ENCODE measurements at regions not wholly inside any gene's neighbourhood (a gene's known extent, or its start where the extent isn't known, plus 50 kb on each side); places are given as distances from the start of the nearest gene placed in this dataset.

DNA sequence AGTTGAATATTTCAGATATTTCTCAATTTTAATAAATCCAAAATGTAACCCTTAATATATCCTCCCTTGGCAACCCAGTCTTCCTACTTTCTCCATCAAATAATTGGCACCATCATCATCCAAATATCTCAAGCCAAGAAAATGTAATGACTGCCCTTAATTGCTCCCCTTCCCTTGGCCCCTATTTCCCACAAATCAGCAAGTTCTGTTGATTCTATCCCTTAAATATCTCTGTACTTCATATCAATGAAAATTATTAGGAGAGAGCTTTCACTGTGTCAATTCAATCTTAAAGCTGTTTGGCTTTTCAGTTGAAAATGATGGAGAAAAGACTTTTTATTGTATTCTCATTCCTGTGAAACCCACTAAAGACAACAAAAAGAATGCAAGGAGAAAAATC lies 349.8 kb downstream of the HINT1 start:
- H3K4me3 ChIP-seq: no peak overlapping the region
- peaks cover 6% of the 10 kb centered on the region for H3K27me3 Mint-ChIP-seq (ENCODE audit: insufficient read depth, low read depth, poor library complexity)
- no peaks in the 10 kb centered on the region for H4K20me1 ChIP-seq (replicated peaks; ENCODE audit: insufficient read depth)
- H3K4me1 ChIP-seq (ENCODE audit: insufficient read depth): 0 out of 2 replicates have a peak, but pooled peaks cover 1% of the 10 kb centered on the region
- no peaks in the 10 kb centered on the region for H3K36me3 ChIP-seq (ENCODE audit: insufficient read depth)
- no peak overlapping the region for H3K4me3 Mint-ChIP-seq
- peaks cover 16% of the 10 kb centered on the region for H3K9me3 Mint-ChIP-seq
- H3K4me1 Mint-ChIP-seq: peaks cover 8% of the 10 kb centered on the region
- ATAC-seq (no peak), DNase-seq (ENCODE audit: low spot score) (no peak)
- TF ChIP-seq, protein P1, sequence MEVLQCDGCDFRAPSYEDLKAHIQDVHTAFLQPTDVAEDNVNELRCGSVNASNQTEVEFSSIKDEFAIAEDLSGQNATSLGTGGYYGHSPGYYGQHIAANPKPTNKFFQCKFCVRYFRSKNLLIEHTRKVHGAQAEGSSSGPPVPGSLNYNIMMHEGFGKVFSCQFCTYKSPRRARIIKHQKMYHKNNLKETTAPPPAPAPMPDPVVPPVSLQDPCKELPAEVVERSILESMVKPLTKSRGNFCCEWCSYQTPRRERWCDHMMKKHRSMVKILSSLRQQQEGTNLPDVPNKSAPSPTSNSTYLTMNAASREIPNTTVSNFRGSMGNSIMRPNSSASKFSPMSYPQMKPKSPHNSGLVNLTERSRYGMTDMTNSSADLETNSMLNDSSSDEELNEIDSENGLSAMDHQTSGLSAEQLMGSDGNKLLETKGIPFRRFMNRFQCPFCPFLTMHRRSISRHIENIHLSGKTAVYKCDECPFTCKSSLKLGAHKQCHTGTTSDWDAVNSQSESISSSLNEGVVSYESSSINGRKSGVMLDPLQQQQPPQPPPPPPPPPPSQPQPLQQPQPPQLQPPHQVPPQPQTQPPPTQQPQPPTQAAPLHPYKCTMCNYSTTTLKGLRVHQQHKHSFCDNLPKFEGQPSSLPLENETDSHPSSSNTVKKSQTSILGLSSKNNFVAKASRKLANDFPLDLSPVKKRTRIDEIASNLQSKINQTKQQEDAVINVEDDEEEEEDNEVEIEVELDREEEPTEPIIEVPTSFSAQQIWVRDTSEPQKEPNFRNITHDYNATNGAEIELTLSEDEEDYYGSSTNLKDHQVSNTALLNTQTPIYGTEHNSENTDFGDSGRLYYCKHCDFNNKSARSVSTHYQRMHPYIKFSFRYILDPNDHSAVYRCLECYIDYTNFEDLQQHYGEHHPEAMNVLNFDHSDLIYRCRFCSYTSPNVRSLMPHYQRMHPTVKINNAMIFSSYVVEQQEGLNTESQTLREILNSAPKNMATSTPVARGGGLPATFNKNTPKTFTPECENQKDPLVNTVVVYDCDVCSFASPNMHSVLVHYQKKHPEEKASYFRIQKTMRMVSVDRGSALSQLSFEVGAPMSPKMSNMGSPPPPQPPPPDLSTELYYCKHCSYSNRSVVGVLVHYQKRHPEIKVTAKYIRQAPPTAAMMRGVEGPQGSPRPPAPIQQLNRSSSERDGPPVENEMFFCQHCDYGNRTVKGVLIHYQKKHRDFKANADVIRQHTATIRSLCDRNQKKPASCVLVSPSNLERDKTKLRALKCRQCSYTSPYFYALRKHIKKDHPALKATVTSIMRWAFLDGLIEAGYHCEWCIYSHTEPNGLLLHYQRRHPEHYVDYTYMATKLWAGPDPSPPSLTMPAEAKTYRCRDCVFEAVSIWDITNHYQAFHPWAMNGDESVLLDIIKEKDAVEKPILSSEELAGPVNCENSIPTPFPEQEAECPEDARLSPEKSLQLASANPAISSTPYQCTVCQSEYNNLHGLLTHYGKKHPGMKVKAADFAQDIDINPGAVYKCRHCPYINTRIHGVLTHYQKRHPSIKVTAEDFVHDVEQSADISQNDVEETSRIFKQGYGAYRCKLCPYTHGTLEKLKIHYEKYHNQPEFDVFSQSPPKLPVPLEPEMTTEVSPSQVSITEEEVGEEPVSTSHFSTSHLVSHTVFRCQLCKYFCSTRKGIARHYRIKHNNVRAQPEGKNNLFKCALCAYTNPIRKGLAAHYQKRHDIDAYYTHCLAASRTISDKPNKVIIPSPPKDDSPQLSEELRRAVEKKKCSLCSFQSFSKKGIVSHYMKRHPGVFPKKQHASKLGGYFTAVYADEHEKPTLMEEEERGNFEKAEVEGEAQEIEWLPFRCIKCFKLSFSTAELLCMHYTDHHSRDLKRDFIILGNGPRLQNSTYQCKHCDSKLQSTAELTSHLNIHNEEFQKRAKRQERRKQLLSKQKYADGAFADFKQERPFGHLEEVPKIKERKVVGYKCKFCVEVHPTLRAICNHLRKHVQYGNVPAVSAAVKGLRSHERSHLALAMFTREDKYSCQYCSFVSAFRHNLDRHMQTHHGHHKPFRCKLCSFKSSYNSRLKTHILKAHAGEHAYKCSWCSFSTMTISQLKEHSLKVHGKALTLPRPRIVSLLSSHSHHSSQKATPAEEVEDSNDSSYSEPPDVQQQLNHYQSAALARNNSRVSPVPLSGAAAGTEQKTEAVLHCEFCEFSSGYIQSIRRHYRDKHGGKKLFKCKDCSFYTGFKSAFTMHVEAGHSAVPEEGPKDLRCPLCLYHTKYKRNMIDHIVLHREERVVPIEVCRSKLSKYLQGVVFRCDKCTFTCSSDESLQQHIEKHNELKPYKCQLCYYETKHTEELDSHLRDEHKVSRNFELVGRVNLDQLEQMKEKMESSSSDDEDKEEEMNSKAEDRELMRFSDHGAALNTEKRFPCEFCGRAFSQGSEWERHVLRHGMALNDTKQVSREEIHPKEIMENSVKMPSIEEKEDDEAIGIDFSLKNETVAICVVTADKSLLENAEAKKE (CRISPR knock-in tag; IDR thresholded peaks at IDR 0.05): no peak
- TF ChIP-seq CREB1 (CRISPR knock-in tag; IDR thresholded peaks at IDR 0.05; ENCODE audit: low read depth) (no peak), STAT1 (IDR thresholded peaks at IDR 0.05; ENCODE audit: unreplicated experiment) (no peak), POLR2AphosphoS5 (IDR thresholded peaks at IDR 0.05; ENCODE audit: low read depth) (no peak), EZH2 (IDR thresholded peaks at IDR 0.05; ENCODE audit: low read depth, unreplicated experiment) (no peak), EZH2phosphoT487 (IDR thresholded peaks at IDR 0.05; ENCODE audit: unreplicated experiment) (no peak), NANOG (IDR thresholded peaks at IDR 0.05; ENCODE audit: borderline replicate concordance) (no peak), JUNB (IDR thresholded peaks at IDR 0.05; ENCODE audit: unreplicated experiment) (no peak), ZNF114 (CRISPR knock-in tag; IDR thresholded peaks at IDR 0.05) (no peak), ZNF331 (CRISPR knock-in tag; IDR thresholded peaks at IDR 0.05; ENCODE audit: low read depth) (no peak)
- TF ChIP-seq, protein P2, sequence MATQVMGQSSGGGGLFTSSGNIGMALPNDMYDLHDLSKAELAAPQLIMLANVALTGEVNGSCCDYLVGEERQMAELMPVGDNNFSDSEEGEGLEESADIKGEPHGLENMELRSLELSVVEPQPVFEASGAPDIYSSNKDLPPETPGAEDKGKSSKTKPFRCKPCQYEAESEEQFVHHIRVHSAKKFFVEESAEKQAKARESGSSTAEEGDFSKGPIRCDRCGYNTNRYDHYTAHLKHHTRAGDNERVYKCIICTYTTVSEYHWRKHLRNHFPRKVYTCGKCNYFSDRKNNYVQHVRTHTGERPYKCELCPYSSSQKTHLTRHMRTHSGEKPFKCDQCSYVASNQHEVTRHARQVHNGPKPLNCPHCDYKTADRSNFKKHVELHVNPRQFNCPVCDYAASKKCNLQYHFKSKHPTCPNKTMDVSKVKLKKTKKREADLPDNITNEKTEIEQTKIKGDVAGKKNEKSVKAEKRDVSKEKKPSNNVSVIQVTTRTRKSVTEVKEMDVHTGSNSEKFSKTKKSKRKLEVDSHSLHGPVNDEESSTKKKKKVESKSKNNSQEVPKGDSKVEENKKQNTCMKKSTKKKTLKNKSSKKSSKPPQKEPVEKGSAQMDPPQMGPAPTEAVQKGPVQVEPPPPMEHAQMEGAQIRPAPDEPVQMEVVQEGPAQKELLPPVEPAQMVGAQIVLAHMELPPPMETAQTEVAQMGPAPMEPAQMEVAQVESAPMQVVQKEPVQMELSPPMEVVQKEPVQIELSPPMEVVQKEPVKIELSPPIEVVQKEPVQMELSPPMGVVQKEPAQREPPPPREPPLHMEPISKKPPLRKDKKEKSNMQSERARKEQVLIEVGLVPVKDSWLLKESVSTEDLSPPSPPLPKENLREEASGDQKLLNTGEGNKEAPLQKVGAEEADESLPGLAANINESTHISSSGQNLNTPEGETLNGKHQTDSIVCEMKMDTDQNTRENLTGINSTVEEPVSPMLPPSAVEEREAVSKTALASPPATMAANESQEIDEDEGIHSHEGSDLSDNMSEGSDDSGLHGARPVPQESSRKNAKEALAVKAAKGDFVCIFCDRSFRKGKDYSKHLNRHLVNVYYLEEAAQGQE (IDR thresholded peaks at IDR 0.05; ENCODE audit: unreplicated experiment): no peak
- TF ChIP-seq, protein P3, sequence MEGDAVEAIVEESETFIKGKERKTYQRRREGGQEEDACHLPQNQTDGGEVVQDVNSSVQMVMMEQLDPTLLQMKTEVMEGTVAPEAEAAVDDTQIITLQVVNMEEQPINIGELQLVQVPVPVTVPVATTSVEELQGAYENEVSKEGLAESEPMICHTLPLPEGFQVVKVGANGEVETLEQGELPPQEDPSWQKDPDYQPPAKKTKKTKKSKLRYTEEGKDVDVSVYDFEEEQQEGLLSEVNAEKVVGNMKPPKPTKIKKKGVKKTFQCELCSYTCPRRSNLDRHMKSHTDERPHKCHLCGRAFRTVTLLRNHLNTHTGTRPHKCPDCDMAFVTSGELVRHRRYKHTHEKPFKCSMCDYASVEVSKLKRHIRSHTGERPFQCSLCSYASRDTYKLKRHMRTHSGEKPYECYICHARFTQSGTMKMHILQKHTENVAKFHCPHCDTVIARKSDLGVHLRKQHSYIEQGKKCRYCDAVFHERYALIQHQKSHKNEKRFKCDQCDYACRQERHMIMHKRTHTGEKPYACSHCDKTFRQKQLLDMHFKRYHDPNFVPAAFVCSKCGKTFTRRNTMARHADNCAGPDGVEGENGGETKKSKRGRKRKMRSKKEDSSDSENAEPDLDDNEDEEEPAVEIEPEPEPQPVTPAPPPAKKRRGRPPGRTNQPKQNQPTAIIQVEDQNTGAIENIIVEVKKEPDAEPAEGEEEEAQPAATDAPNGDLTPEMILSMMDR (conservative IDR thresholded peaks at IDR 0.05; ENCODE audit: low read depth in 2 of 2): no peak
- TF ChIP-seq, protein P4, sequence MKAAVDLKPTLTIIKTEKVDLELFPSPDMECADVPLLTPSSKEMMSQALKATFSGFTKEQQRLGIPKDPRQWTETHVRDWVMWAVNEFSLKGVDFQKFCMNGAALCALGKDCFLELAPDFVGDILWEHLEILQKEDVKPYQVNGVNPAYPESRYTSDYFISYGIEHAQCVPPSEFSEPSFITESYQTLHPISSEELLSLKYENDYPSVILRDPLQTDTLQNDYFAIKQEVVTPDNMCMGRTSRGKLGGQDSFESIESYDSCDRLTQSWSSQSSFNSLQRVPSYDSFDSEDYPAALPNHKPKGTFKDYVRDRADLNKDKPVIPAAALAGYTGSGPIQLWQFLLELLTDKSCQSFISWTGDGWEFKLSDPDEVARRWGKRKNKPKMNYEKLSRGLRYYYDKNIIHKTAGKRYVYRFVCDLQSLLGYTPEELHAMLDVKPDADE (IDR thresholded peaks at IDR 0.05): no peak
- H3K9me2 ChIP-seq (ENCODE audit: insufficient read depth): no peaks in the 10 kb centered on the region
- H3K4me2 ChIP-seq: no peak overlapping the region
- H3K27ac Mint-ChIP-seq: no peak overlapping the region
- H2AFZ ChIP-seq: no peak overlapping the region
- H3K79me2 ChIP-seq (replicated peaks; ENCODE audit: insufficient read depth): no peaks in the 10 kb centered on the region
- H3F3A ChIP-seq (replicated peaks; ENCODE audit: low read depth): no peaks in the 10 kb centered on the region
- no peak overlapping the region for H3K27ac ChIP-seq (ENCODE audit: low read depth)
- no peaks in the 10 kb centered on the region for H3K27me3 ChIP-seq (ENCODE audit: insufficient read depth)
- H3K36me3 Mint-ChIP-seq (ENCODE audit: low read depth): peaks cover 20% of the 10 kb centered on the region

All from GM23338 (cell line).